ENCODE measurements at regions not wholly inside any gene's neighbourhood (a gene's known extent, or its start where the extent isn't known, plus 50 kb on each side); places are given as distances from the start of the nearest gene placed in this dataset.
"Not testable (repeated sequence)": the region's sequence is repeated elsewhere in the genome, so short reads cannot be mapped to it uniquely, and the experiment has no call there.

DNA sequence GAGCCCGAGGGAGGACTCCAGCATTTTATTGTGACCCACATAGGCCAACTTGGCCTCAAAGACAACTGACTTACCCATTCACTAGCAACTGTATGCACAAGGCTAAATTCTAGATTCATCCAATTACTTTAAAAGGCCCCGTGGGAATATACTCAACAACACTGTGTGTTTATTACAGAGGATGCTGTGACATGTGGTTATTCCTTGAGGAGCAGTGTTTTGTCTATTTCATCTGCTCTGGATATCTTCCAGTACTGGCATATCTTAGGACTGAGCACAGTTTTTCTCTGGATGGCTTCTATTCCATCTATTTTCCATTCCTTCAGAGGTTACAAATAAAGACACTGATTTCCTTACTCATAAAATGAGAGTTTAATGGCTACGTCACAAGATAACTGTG lies 87.2 kb upstream of the KRAS start:
- no peak for DNase-seq (ENCODE audit: low read depth)

DNA sequence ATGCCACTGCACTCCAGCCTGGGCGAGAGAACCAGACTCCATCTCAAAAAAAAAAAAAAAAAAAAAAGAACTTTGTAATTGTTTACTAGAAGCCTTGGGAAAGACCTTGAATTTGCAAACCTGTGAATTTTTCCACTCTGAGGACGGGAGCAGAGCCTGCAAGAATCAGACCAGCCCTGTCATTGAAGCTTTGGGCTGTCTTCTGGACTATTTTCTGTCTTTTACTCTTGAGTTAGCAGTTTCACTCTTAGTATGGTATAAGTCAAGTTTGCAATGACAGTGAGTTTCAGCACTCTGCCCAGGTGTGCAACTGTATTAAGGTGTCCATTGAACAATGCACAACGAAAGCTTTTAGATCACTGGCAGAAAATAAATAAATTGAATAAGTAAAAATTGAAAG lies 81.4 kb upstream of the KRAS start:
- DNase-seq (ENCODE audit: low read depth) = no peak

DNA sequence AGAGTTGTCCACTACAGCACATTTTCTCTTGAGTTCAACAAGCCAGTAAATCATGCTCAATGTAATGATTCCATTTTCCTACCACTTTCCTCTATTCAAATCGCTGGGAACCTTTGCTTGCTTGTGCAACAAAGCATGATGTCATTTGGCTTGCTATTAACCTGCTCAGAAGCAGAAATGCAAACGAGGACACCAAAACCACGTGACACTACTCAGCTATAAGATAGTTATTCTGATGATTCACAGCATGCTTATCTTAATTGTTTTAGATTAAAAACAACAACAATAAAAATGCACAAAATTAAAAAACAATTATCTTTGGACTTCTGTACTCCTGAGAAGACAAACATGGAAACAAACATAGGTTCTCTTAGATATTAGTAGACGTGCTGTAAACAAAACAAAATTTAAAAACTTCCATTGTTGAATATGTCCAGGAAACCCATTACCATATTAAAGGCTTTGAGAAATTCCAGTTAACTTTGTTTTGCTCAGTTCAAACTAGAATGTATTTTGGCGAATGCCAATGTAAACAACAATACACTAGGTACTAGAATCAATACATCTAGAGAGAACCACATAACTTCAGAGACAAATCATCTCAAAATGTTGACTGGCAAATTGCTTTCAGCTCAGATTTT lies 77.5 kb upstream of the KRAS start:
- DNase-seq (ENCODE audit: low read depth) = no peak

DNA sequence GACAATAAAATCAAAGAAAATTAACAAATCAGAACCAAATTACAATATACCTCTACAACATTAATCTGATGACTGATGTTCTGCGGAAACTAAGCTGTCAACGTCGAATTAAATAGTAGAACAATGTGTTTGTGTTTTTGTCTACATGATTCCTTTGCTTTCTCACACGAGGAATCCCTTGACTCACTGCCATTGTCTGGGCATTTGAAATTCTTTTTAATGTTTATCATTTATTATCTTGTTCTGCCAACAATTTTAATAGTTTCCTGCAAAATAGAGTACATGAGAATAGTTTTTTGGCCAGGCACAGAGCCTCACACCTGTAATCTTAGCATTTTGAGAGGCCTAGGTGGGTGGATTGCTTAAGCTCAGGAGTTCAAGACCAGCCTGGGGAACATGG lies 76.6 kb upstream of the KRAS start:
- no peak for DNase-seq (ENCODE audit: low read depth)

DNA sequence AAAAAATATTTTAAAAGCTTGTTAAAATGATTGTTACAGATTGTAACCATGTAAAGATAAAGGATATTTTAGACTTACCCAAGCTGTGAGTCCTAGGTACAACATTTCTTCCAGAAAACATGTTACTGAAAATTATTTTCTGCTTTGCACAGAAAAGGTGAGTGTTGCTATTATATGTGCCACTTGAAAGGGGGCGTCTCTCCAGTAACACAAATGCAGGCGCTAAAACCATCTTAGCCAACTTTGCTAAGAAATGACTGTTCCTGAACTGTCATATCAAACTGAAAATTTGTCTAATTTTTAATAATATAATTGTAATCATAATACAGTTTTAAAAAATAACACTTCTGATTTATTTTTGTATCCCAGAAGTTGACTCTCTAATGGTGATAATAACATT lies 75.6 kb upstream of the KRAS start:
- DNase-seq (ENCODE audit: low read depth) = no peak

DNA sequence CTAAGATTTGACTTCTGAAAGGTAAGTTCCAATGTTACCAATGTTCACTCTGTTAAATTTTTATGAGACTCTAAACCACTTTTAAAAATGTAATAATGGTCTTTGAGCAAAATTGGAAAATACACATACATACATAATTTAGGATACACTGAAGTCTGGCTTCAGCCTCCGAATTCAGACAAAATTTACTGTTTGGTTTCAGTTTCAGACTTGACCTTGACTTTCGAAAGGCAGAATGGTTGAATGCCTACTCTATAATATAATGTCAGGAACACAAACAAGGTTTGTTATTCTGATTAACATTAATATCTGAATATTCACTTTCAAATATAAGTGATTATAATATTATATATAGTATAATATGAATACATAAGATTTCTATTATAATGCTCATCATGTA lies 74.1 kb upstream of the KRAS start:
- DNase-seq (ENCODE audit: low read depth) = no peak

DNA sequence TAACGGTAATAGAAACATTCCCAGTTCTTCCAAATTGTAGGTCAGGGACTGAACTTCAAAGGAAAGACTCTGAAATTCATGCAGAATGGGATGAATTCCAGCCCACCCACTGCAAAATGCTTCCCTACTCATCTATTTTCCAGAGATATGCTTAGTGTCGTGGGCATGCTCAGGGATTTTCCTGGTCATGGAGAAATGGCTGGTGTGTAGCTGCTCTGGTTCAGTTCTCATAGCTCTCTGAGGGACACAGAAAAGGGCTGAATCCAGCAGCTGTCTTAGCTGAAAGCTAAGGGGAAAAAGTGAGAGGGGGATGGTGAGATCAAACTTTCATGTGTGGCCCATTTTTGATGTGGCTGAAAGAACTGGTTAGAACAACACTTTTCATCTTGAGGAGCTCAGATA lies 72.9 kb upstream of the KRAS start:
- no peak for DNase-seq (ENCODE audit: low read depth)

DNA sequence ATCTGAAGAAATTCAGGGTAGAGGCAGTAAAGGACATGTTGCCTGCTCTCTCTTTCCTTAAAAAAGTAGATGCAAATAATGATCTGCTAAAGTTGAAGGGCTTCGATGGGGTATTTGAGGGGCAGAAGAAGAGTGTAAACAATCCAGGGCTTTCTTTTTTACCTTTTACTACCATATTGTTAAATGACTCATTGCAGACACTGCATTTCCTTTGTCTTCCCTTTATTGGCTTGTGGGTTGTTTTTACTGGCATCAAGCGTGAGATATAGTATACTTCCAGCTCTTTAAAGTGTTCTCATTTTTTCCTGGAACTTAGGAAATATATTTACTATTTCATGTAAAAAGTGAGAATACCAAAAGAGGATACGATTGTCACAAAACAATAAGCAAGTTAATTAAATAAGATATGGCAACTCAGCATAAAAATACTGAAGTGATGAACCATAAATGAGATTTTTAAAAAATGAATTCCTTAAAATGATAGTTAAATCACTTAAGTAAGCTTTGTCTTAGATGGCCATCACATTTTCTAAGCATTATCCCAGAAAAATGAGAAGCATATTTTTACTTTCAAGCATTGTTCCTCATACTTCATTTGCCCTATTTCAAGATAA lies 72.3 kb upstream of the KRAS start:
- no peak for DNase-seq (ENCODE audit: low read depth)

DNA sequence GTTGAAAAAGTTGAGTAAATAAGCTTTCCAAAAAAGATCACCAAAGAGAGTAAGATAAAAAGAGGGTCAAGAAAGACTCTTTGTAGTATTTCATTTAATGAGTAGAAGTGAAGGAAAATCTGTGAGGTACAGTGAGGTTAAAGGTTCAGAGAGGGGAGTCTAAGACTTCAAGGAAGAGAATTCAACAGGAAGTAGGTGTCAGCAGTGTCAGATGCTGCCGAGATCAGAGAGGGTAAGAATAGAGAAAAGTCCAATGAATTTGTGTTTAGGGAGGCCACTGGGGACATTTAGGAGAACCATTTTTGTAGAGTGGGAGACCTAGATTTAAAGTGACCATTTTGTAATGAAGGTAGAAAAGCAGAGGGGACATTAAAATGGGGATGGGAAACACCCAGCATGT lies 71.6 kb upstream of the KRAS start:
- no peak for DNase-seq (ENCODE audit: low read depth)

DNA sequence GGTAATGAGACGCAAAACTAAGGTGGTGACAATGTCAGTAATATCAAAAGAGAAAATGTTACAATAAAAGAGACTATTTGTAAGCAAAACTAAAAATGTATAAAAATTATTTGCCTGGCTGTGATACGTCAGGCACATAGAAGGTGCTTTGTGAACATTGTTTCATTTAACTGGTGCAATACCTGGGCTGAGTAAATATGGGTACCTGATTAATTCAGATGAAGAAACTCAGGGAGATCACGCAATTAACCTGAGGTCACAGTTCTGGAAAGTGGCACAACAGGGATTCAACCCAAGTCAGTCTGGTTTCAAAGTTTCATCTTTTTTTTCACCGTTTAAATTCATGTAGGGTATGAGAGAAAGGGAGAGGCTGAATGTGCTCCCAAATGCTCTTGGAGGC lies 71.0 kb upstream of the KRAS start:
- DNase-seq (ENCODE audit: low read depth) = no peak

DNA sequence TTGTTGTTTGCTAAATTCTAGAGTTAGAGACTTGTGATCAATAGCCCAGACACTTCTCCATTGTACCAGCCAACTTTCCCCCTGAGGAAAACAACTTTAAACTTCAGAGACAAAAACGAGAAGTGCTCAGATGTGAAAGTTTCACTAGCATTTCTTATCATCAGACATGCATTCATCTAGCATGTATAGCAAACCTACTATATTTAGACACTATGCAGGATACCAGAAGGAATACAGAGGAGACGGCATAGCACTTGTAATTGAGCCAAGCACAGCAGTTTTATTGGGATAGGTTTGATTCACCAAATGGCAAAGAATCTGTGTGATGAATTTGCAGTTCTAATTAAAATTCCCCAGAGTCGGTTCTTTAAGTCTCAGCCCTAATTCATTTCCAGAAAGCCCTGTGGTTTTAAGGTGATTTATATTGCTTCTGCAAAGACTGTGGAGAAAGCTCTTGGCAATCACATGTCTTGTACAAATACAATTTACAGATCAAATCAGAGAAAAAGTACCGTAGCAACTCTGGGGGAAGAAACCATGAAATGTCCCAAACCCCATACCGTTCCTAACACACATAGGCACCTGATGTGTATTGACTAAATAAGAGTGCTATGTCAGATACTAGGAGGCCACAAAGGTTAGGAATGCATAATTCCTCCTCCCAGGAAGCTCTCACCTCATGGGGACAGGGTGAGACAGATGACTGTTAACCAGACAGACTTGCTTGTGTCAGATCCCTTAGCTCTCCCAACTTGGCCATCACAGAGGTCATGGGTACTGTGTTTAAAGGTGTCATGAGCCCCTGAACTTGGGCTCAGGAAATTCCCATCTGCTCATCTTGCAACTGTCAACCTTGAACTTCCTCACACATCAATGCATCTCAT lies 69.6 kb upstream of the KRAS start:
- no peak for DNase-seq (ENCODE audit: low read depth)

DNA sequence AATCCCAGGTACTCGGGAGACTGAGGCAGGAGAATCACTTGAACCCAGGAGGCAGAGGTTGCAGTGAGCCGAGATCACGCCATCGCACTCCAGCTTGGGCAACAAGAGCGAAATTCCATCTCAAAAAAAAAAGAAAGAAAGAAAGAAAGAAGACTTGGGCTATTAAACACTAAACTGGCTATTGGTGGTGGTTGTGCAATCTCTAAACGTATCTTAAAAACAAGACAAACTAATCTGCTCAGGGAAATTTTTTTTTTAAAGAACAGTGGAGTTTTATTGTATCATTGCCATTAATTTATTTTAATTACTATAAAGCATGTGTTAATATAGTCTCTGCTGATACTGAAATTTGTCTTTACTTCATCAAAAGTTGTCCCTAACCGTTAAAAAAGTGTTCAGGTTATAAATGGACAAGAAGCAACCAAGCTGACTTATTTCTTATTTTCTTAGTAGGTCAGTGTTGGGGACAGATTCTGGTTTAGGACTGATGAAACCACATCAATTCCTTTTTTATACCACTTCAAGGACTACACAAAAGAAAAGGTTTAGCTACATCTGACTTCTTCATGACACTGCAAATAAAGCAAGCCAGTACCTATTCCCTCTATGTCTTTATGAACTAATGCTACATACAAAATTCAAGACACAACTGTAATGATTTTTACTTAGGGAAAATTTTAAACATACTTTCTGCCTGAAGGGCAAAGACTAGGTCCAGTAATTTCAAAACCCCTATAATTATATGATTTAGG lies 68.7 kb upstream of the KRAS start:
- DNase-seq (ENCODE audit: low read depth) = no peak

DNA sequence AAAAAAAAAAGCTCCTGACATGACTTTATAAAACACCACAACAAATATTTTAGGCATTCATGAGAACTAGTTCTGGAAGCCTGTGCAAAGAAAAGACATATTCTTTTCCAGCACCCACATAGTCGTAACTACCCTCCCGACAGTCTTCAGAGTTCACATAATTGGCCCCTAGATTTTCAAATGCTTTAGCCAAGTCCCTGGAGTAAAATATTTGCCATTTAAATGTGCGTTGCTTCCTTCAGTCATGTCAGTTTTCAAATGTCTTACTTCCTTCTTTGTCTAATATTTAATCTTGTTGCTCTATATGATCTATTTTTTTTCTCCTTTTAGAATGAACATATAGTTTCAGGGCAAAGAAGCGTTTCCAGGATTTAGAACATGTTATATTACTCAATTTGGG lies 66.8 kb upstream of the KRAS start:
- DNase-seq (ENCODE audit: low read depth) = no peak

DNA sequence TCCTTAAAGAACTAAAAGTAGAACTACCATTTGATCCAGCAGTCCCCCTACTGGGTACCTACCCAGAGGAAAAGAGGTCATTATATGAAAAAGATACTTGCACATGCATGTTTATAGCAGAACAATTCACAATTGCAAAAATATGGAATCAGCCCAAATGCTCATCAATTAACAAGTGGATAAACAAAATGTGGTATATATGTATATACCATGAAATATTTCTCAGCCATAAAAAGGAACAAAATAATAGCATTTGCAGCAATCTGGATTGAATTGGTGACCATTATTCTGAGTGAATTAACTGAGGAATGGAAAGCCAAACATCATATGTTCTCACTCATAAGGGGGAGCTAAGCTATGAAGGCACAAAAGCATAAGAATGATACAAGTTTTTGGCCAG lies 64.7 kb upstream of the KRAS start:
- DNase-seq (ENCODE audit: low read depth) = no peak

DNA sequence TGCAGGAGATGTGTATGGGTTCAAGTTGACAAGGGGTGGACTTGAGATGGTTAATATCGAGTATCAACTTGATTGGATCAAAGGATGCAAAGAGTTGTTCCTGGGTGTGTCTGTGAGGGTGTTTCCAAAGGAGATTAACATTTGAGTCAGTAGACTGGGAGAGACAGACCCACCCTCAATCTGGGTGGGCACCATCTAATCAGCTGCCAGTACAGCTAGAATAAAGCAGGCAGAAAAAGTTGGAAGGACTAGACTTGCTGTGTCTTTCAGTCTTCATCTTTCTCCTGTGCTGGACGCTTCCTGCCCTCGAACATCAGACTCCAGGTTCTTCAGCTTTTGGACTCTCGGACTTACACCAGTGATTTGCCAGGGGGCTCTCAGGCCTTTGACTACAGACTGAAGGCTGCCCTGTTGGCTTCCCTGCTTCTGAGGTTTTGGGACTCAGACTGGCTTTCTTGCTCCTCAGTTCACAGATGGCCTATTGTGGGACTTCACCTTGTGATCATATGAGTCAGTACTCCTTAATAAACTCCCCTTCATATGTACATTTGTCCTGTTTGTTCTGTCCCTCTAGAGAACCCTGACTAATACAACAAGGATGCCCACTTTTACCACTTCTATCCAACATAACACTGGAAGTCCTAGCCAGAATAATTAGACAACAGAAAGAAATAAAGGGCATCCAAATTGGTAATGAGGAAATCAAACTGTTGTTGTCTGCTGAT lies 62.7 kb upstream of the KRAS start:
- DNase-seq (ENCODE audit: low read depth) = not testable (repeated sequence)

DNA sequence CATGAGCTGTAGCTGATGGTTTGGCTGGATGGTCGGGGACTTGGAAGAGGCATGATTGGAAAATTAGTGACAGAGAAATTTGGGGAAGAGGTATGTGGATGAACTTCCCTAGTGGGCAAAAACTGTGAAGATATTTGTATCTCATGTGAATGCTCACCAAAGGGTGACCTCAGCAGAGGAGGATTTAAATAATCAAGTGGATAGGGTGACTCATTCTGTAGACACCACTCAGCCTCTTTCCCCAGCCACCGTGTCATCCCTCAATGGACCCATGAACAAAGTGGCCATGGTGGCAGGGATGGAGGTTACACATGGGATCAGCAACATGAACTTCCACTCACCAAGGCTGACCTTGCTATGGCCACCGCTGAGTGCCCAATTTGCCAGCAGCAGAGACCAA lies 60.8 kb upstream of the KRAS start:
- no peak for DNase-seq (ENCODE audit: low read depth)

DNA sequence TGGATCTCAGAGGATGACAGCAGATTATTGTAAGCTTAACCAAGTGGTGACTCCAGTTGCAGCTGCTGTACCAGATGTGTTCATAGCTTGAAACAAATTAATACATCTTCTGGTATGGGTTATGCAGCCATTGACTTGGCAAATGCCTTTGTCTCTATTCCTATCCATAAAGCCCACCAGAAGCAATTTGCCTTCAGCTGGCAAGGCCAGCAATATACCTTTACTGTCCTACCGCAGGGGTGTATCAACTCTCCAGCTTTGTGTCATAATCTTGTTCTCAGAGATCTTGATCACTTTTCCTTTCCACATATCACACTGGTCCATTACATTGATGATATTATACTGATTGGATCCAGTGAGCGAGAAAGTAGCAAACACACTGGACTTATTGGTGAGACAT lies 59.3 kb upstream of the KRAS start:
- not testable (repeated sequence) for DNase-seq (ENCODE audit: low read depth)

DNA sequence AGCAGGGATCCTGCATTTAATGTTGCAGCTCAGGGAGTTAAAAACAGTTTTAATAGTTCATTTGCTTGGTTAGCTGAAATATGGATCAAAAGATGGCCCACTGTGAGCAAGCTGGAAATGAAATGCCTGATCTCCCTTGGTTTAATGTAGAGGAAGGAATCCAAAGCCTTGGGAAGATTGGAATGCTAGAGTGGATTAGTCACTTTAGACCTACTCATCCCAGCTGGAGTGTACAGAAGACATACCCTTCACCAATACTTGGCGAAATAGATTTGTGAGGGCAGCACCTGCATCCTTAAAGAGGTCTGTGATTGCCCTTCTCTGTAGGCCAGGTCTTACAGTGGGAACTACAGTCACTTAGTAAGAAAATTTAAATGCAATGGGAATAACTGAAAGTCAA lies 58.0 kb upstream of the KRAS start:
- DNase-seq (ENCODE audit: low read depth) = no peak

DNA sequence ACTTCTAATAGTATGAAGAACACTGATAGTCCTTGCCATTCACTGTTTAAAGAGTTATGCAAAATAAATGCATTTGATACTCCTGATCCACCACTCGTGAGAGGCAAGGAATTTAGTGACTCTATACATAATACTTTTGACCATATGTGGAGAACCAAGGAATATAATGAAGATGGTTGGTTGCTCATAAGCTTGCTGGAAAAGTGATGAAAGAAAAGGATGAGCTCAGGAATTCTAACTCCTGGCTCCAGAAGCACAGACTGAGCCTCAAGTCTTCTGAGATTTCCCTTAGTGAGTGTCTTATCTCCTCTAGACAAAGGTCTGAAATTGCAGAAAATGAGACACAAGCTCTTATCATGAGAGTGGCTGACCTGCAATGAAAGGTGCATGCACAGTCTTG lies 57.1 kb upstream of the KRAS start:
- DNase-seq (ENCODE audit: low read depth) = no peak

DNA sequence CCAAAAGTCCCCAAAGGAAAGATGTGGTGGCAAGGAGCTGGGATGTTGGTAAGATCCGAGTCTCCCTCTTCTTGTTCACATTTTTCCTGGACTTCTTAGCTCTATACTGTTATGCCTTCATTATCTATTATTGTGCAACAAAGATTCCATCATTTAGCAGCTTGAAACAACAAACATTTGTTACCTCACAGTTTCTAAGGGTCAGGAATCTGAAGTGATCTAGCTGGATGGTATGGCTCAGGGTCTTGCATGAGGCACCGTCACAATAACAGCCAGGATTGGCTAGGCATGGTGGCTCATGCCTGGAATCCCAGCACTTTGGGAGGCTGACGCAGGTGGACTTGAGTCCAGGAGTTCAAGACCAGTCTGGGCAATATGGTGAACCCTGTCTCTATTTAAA lies 51.1 kb upstream of the KRAS start:
- DNase-seq (ENCODE audit: low read depth) = no peak
